Astrocyte (in vitro differentiated cells and primary cell): ENCODE measurements at regions not wholly inside any gene's neighbourhood (a gene's known extent, or its start where the extent isn't known, plus 50 kb on each side); places are given as distances from the start of the nearest gene placed in this dataset.
A peak's percentile ranks its signal among the peaks of the same experiment; 100 is the strongest.

Experiments used
- DNase-seq: peaks from one replicate; pipeline ENCODE4 v3.0.0-alpha.2; 2010; ENCODE audit warnings: low read depth
- FAIRE-seq: peaks from 2 replicates; lab custom pipeline; 2011; peaks lifted over from hg19 to GRCh38; lab: Jason Lieb, UNC
- H2AFZ ChIP-seq: 2 replicates; pipeline ENCODE4 v1.6.0; 2012; ENCODE audit warnings: low read depth, low read length, inconsistent platforms
- H3K27ac ChIP-seq: 2 replicates; pipeline ENCODE4 v1.5.1; 2011; ENCODE audit warnings: low read depth, low read length, inconsistent platforms
- H3K27me3 ChIP-seq: 2 replicates; pipeline ENCODE4 v1.6.0; 2011; ENCODE audit warnings: low read length, inconsistent platforms; ENCODE audit not compliant: insufficient read depth
- H3K36me3 ChIP-seq: 2 replicates; pipeline ENCODE4 v1.5.1; 2011; ENCODE audit warnings: low read length, inconsistent platforms; ENCODE audit not compliant: insufficient read depth
- H3K4me1 ChIP-seq: 2 replicates; pipeline ENCODE4 v1.5.1; 2011; ENCODE audit warnings: low read length, inconsistent platforms; ENCODE audit not compliant: insufficient read depth
- H3K4me2 ChIP-seq: 2 replicates; pipeline ENCODE4 v1.6.0; 2012; ENCODE audit warnings: low read length, inconsistent platforms
- H3K4me3 ChIP-seq: 2 replicates; pipeline ENCODE4 v1.5.1; 2011; ENCODE audit warnings: low read depth, mild to moderate bottlenecking, low read length, inconsistent platforms; ENCODE audit not compliant: insufficient read depth
- H3K79me2 ChIP-seq: 2 replicates; pipeline ENCODE4 v1.6.0; 2012; ENCODE audit warnings: mild to moderate bottlenecking, low read length, inconsistent platforms; ENCODE audit not compliant: insufficient read depth
- H3K9ac ChIP-seq: 2 replicates; pipeline ENCODE4 v1.6.0; 2012; ENCODE audit warnings: mild to moderate bottlenecking, low read length, inconsistent platforms
- H3K9me3 ChIP-seq: 2 replicates; pipeline ENCODE4 v1.5.1; 2012; ENCODE audit warnings: low read depth, mild to moderate bottlenecking, low read length, inconsistent platforms; ENCODE audit not compliant: insufficient read depth
- H4K20me1 ChIP-seq: 2 replicates; pipeline ENCODE4 v1.6.0; 2012; ENCODE audit warnings: low read length, inconsistent platforms; ENCODE audit not compliant: insufficient read depth
- H3K27ac Mint-ChIP-seq: one replicate; pipeline ENCODE4 v1.8.0; 2021; ENCODE audit warnings: mild to moderate bottlenecking, mixed read lengths; ENCODE audit not compliant: unreplicated experiment
- H3K27me3 Mint-ChIP-seq: one replicate; pipeline ENCODE4 v1.8.0; 2021; ENCODE audit warnings: low read depth, mixed read lengths; ENCODE audit not compliant: unreplicated experiment
- H3K36me3 Mint-ChIP-seq: one replicate; pipeline ENCODE4 v1.8.0; 2021; ENCODE audit warnings: low read depth, mixed read lengths; ENCODE audit not compliant: unreplicated experiment
- H3K4me1 Mint-ChIP-seq: one replicate; pipeline ENCODE4 v1.8.0; 2021; ENCODE audit warnings: low read depth, mixed read lengths; ENCODE audit not compliant: unreplicated experiment
- H3K4me3 Mint-ChIP-seq: one replicate; pipeline ENCODE4 v1.8.0; 2021; ENCODE audit warnings: mild to moderate bottlenecking, moderate library complexity, mixed read lengths; ENCODE audit not compliant: unreplicated experiment
- H3K9me3 Mint-ChIP-seq: one replicate; pipeline ENCODE4 v1.8.0; 2021; ENCODE audit warnings: mild to moderate bottlenecking, mixed read lengths; ENCODE audit not compliant: unreplicated experiment
- CTCF ChIP-seq: IDR thresholded peaks from 2 replicates; pipeline ENCODE4 v1.5.1; 2011; ENCODE audit warnings: low read depth, mild to moderate bottlenecking, inconsistent platforms, low read length, moderate library complexity; ENCODE audit not compliant: insufficient read depth
- EZH2 ChIP-seq: IDR thresholded peaks from 2 replicates; pipeline ENCODE4 v1.6.1; 2012; ENCODE audit warnings: mild to moderate bottlenecking, low read length, inconsistent platforms; ENCODE audit not compliant: insufficient read depth

- H3K9ac ChIP-seq: no peak overlapping the region
- H2AFZ ChIP-seq: no peak overlapping the region
- no peaks in the 10 kb centered on the region for H3K79me2 ChIP-seq
- Mint-ChIP-seq H3K36me3 (no peaks in the 10 kb centered on the region), H3K4me1 (peaks cover 10% of the 10 kb centered on the region), H3K27me3 (no peaks in the 10 kb centered on the region), H3K27ac (no peak overlapping the region), H3K9me3 (no peaks in the 10 kb centered on the region), H3K4me3 (no peak overlapping the region)
- FAIRE-seq (no peak), DNase-seq (peak; percentile 55)
- TF ChIP-seq EZH2 (no peak), CTCF (no peak)
- H3K4me3 ChIP-seq: no peak overlapping the region
- H3K9me3 ChIP-seq: no peaks in the 10 kb centered on the region
- no peak overlapping the region for H3K4me2 ChIP-seq
- H3K27me3 ChIP-seq: no peaks in the 10 kb centered on the region
- no peak overlapping the region for H3K27ac ChIP-seq
- H4K20me1 ChIP-seq: no peaks in the 10 kb centered on the region
- H3K36me3 ChIP-seq: no peaks in the 10 kb centered on the region
- H3K4me1 ChIP-seq: peaks cover 16% of the 10 kb centered on the region
These were observed 82.4 kb upstream of the FAM9C start for GRCh38 chrX:13126775-13127174.

- Mint-ChIP-seq H3K36me3 (no peaks in the 10 kb centered on the region), H3K4me3 (no peak overlapping the region), H3K9me3 (no peaks in the 10 kb centered on the region), H3K27me3 (no peaks in the 10 kb centered on the region), H3K4me1 (peaks cover 7% of the 10 kb centered on the region), H3K27ac (no peak overlapping the region)
- no peaks in the 10 kb centered on the region for H3K36me3 ChIP-seq
- no peaks in the 10 kb centered on the region for H4K20me1 ChIP-seq
- no peak for DNase-seq
- H3K27me3 ChIP-seq: no peaks in the 10 kb centered on the region
- H3K4me2 ChIP-seq: no peak overlapping the region
- TF ChIP-seq EZH2 (no peak), CTCF (no peak)
- no peaks in the 10 kb centered on the region for H3K9me3 ChIP-seq
- FAIRE-seq: peak; percentile 43
- no peak overlapping the region for H3K27ac ChIP-seq
- H3K79me2 ChIP-seq: no peaks in the 10 kb centered on the region
- no peak overlapping the region for H2AFZ ChIP-seq
- peaks cover 18% of the 10 kb centered on the region for H3K4me1 ChIP-seq
- no peak overlapping the region for H3K4me3 ChIP-seq
- no peak overlapping the region for H3K9ac ChIP-seq
These were observed 80.8 kb upstream of the FAM9C start for GRCh38 chrX:13125188-13125587.

DNA sequence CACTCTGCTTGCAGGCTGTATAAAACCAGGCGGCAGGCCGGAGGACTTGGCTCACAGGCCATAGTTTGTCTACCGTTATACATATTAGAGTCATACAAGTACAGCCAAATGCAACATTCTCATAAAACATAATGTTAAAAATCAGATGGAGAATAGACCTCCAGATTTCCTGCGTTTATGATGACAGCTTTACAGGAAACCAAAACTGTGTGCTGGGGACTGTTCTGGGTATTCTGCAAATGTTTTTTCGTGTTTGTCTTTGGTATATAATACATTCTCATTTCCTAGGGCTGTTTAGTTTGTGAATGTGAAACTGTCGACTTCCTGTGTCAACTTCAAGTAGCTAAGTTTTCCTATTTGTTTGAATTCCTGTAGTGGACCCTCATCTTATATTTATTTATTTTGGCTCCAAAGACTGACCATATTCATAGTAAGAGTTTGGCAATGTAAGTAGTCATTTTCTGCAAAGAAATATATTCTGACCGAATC lies 79.5 kb upstream of the FAM9C start:
- Histone ChIP-seq H3K4me2 (peak overlapping the region; percentile 66), H3K36me3 (no peaks in the 10 kb centered on the region), H3K27ac (peak overlapping the region; percentile 80), H3K27me3 (no peaks in the 10 kb centered on the region), H3K4me1 (peaks cover 30% of the 10 kb centered on the region), H3K9me3 (no peaks in the 10 kb centered on the region), H3K4me3 (no peak overlapping the region), H3K79me2 (no peaks in the 10 kb centered on the region), H4K20me1 (no peaks in the 10 kb centered on the region), H2AFZ (no peak overlapping the region), H3K9ac (peak overlapping the region; percentile 54)
- H3K4me1 Mint-ChIP-seq: peaks cover 12% of the 10 kb centered on the region
- no peak overlapping the region for H3K4me3 Mint-ChIP-seq
- DNase-seq (peak; percentile 74), FAIRE-seq (peak; percentile 59)
- H3K27me3 Mint-ChIP-seq: no peaks in the 10 kb centered on the region
- H3K36me3 Mint-ChIP-seq: no peaks in the 10 kb centered on the region
- TF ChIP-seq CTCF (no peak), EZH2 (no peak)
- H3K27ac Mint-ChIP-seq: no peak overlapping the region
- no peaks in the 10 kb centered on the region for H3K9me3 Mint-ChIP-seq
